GM19240 (cell line): ENCODE measurements at regions not wholly inside any gene's neighbourhood (a gene's known extent, or its start where the extent isn't known, plus 50 kb on each side); places are given as distances from the start of the nearest gene placed in this dataset.

Source experiments
- DNase-seq: peaks from one replicate; pipeline ENCODE4 v3.0.0; 2011; ENCODE audit warnings: low spot score; ENCODE audit not compliant: insufficient read length

DNA sequence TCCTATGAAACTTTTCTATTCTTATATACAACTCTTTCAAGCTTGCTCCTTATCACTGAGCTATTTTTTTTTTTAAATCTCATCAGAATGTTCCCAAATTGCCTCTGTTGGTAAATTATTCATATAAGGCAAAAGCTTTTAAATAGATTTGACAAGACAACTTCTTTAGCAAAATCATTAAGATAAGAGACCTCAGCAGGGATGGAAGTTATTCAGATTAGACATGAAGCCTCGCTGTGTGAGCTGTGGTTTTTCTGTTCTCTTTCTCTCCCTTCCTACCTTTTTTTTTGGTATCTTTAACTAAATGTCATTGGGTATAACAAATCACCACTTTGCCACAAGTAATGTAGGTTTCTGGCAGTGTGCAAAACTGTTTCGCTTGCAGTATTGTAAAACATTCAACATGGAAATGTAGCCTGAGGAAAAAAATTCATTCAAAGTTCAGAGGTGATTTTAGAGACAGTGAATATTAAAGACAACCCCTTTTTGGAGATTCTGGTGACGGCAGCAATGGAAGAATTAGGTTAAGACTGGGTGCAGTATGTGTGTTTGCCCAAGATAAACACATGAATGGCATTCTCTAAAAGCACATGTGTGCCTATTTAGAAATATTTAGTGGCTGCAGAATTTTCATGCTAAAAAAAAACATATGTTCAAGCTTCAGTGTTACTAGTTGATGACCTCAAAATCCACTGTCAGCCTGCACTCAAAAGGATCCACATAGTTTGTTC, 467.1 kb downstream of the ZNF608 start:
- no peak for DNase-seq

DNA sequence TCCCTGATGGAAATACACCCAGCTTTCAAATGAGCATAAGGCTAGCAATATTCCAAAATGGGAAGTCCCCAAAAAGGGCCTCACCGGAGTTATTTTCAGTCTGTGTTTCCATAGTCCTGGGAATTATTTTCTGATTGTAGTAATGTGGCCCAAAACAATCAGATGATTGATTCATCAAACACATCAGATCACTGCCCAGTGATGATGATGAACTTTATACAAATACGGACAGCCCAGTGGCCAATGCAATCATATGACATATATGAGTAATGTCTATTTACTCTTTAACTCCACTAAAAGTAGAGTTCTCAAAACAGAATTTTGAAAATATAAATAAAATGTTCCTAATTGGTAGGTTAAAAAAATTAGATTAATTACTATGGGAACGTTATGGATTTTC, 467.8 kb downstream of the ZNF608 start:
- DNase-seq: no peak

DNA sequence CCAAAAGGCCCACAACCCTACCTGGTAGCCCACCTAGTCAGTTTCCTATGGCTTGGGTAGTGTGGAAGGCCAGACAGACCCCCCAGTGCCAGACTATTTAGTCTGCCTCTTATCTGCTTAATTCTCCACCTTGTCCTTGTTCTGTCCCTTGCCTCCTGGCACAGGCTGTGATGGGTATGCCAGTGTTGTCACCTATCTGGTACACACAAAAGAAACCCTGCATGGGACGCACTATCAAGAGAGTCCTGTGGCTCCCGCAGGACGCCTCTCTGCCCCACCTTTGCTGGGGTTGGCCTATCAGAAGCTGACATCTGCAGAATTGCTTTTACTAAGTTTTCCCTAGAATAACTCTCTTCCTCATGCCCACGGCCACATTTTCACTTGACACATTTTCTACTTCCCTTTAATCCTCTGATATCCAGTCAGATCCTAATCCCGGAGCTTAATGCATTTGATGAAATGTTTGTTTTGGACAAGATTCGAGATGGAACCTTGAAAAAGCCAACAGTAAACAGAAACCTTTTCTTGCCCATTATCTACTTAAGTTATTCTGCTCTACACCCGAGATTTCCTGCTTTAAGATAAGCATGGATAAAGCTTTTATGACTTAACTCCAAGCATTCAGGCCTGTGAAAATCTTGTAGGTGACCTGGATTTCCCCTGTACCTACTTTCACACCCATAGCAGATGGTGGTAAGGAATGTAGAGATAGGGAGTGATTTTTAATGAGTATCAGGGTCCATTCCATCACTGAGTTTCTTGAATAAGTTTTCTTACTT, 468.5 kb downstream of the ZNF608 start:
- DNase-seq: no peak

DNA sequence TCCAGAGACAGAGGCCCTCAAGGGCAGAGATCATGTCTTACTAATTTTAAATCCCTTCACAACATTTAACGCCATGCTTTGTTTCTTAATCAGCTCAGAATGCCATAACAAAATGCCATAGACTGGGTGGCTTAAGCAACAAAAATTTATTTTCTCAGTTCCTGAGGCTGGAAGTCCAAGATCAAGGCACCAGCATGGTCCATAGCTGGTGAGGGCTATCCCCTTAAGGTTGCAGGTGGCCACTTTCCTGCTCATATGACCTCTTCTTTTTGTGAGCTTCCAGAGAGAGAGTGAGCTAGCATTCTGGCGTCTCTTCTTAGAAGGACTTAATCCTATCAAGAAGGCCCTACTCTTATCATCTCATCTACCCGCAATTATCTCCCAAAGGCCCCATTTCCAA, 470.3 kb downstream of the ZNF608 start:
- no peak for DNase-seq

DNA sequence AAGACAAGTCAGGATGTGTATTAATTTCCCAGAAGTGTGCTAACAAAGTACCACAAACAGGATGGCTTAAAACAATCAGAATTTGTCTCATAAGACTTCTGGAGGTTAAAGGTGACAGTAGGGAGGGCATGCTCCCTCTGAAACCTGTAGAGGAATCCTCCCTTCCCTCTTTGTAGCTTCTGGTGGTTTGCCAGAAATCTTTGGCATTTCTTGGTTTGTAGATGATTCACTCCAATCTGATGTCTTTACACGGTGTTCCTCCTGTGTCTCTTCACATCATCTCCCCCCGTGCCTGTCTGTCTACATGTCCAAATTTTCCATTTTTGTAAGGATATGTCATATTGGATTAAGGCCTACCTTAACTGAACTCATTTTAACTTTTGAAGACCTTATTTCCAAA, 471.5 kb downstream of the ZNF608 start:
- no peak for DNase-seq

DNA sequence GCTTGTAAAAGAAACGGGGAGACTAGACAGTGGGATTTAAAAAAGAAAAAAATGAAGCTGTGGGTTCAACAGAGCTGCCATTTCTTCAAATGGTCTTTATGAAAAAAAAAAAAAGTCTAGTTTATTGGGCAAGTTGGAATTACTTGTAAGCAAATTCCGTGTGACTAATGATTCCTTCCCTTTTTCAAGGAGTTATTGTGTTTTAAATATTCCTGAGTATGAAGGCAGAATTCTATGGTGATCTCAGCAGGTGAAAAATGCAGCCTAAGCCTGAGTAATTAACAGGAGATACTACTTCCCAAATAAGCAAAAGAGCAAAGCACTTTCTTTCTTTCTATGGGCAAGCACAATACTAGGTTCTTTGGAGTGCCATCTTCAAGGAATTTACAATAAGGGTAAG, 481.9 kb downstream of the ZNF608 start:
- DNase-seq: no peak

DNA sequence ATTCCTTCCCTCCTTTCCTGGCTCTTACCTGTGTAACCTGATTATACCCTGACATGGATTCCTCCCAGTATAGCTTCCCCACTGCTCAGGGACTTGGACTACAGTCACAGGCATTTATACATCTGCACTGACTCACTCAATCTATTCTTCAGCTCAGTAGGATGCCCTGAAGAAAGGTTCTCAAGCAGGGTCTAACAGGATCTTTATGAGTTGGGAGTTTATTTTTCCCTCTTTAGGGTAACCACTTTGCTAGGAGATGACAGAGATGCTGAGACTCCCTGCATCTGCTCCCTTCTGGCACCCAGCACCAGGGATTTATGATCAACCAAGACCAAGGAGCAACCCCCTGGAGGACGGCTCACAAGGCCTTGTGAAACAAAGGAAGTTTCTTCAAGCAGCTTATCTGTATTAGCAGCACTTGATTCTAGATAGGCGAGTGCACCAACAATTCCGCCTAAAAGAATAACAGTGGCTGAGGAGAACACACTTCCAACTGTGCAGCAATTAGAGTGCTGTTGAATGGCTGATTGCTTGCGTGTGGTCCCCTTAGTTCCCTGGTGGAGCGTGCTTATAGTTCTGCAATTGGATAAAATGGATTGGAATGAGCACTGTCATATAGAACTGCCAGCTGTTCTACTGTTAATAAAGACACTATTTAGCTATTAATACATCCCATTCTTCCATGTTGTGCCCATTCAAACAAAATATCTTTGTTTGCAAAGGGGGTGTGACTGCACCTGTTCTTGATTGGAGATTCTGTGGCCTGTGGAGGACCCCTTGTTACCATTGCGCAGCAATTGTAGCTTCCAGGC, 482.6 kb downstream of the ZNF608 start:
- no peak for DNase-seq

DNA sequence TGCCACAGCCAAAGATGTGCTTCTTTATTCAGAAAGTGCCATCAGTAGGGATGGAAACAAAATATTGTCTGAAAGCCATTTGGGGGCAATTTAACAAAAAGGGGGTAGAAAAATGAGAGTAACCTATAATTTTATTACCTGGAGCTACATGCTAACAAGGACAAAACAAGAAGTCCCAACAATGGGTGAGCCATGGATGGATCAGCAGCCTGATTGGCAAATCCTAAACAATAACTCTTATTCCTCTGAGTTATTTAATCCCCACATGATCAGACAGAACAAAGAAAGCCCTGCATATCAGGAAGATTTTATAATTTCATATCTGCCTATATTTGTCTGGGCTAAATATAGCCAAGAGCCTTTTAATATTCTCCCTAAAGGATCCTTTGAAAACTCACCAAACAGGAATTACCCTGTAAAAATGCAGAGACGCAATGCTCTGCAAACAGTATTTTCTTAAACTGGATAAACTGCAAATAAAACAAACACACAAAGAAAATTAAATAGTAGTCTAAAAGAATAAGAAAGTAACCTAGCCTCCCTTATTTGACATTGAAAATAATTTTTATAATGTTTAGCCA, 483.4 kb downstream of the ZNF608 start:
- no peak for DNase-seq

DNA sequence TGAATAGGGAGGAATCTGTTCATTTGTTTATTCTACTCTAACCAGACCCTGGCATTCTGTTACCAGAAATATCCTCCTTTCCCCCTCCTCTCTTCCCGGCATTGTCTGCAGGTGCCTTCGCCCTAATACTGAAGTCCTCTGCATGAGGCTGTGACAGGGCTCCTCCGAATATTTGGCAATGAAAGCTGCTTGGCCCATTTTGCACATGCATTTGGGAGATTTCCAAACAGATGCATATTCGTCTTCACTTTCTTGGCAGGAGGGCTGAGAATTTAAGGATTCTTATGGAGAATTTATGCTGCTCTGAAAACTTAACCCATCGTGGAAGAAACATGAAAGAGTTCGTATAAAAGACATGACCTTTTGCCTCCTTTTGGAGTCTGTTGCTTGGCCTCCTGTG, 484.0 kb downstream of the ZNF608 start:
- no peak for DNase-seq

DNA sequence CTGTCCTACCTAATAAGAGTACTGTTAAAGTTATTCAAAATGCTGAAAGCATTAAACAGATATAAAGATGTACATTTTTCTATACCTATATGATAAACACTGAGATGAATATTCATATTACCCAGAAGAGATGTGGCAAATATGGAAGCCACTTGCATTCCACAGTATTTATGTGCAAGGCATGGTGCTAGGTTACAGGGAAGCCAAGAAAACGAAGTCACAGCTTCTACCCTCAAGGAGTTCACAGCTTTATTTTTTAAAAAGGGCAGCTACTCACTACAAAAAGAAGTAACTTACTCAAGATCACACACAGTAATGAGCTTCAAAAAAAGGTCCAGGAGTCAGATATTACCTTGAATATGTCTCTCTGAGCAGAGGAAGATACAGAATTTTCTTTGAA, 484.6 kb downstream of the ZNF608 start:
- DNase-seq: no peak

DNA sequence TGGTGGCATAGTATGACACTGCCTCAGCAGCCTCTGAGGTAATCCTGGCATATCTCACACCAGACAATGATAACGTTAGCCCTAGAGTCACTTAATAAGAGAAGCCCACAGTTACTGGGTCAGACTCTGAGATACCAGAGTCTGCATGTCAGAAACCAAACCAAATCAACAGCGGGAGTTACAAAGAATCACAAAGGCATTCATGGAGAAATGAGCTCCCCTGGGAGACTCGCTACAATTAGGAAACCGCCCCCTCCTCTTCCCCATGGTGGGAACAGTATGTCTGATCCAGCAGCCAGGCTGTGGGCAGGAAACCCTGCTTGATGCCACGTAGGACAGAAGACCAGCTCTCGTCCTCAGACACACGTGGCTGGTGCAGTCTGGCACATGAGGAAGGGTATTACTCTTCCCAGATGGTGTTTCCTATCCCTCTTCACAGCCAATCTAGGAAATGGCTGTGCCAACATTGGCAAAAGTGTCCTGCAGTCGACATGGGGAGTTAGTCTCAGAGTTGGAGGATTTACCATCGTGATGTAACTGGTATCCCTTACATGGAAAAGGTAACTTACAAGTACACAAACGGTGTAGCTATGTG, 485.4 kb downstream of the ZNF608 start:
- DNase-seq: no peak

DNA sequence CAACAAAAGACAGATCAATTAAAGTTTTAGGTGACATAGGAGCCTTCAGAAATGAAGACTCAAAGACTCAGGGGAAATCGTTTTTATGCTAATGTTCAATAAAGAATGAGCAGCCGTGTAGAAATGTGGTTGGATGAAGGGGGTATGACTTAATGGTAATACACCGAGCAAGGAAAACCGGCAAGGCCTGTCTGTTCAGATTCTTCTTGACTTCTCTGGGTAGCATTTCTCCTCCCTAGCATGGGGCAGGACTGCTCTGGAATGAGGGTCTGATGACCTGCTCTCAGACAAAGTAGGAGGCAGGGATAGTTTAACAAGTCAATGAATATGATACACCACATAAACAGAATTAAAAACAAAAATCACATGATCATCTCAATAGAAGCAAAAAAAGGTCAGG, 487.4 kb downstream of the ZNF608 start:
- DNase-seq: no peak

DNA sequence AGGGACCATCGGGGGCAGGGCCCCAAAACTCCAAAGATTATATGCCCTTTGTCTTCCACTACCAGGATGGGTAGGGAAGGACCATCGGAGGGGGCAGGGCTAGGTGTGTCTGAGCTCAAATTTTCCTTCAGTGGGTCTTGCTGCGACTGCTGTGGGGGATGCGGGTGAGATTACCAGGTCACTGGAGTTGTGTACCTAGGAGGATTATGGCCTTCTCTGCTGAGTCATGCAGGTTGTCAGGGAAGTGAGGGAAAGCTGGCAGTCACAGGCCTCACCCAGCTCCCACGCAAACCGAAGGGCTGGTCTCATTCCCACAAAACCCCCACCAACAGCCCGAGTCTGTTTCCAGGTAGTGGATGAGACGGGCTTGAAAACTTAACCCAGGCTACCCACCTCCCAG, 489.4 kb downstream of the ZNF608 start:
- no peak for DNase-seq

DNA sequence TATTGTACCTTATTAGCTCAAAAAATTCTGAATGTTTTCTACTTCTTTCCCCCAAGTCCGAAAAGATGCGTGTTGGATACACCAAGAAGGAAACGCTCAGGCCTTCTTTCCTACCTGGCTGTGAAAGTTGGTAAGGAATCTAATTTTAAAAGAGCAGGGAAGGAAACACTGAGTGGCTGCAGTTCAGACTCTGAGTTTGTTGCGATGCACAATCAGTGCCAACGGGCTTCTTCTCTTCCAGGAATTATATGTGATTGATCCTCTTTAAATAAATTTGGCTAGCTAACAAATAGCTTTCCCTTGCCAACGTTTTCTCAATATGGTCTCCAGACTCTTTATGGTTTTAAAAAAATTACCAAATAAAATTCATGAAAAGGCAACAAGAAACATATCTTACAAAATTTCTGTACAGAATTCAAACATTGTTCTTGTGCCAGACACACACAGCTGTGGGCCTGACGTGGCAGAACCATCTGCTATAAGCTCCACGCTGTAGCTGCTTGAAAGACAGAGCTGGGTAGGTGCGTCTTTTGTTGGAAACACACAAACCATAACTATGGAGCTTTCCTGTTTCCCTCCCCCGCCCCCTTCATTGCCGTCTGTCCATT, 493.1 kb downstream of the ZNF608 start:
- DNase-seq: no peak

DNA sequence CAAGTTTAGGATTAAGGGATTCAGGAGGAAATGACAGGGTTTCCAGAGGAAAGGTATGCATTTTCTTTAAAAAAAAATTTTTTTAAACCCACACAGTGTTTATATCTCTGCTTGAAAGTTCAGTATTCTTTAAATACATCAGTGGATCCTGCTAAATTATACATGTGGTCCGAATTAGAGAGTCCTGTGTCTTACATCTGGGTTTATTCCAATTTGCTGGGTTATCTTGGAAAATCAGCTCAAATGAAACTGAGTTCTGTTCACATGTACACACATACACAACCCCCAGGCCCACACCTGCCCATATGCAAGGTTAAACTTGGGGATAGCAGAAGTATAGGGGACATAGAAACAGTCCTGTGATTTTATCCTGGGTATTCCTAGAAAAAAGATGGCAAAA, 493.7 kb downstream of the ZNF608 start:
- no peak for DNase-seq

DNA sequence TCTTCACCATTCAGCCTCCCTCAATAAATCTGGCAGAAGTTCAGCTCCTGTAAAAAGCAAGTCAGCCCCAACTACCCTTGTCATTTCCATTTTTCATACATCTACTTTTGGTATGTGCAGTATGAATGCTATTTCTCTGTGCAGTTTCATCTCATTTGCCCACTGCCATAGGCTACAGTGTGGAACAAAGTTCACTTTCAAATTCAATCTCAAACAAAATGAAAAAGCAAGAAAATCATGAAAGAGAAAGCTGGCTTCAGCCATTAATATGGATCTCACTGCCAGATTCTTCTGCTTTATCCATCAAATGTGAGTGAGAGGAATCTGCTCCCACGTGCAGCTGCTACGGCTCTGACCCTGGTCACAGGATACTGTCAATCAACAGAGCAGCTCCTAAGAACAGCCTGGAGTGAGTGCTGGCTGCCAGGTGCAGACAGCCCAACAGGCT, 494.2 kb downstream of the ZNF608 start:
- no peak for DNase-seq

DNA sequence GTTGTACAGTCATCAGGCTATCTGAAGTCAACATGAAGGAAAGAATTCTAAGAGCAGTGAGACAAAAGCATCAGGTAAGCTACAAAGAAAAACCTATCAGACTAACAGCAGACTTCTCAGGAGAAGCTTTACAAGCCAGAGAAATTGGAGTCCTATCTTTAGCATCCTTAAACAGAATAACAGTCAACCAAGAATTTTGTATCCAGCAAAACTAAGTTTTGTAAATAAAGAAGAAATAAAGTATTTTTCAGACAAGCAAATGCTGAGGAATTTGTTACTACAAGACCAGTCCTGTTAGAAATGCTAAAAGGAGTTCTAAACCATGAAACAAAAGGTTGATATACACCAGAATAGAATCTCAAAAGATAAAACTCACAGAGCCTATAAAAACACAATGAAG, 501.2 kb downstream of the ZNF608 start:
- no peak for DNase-seq

DNA sequence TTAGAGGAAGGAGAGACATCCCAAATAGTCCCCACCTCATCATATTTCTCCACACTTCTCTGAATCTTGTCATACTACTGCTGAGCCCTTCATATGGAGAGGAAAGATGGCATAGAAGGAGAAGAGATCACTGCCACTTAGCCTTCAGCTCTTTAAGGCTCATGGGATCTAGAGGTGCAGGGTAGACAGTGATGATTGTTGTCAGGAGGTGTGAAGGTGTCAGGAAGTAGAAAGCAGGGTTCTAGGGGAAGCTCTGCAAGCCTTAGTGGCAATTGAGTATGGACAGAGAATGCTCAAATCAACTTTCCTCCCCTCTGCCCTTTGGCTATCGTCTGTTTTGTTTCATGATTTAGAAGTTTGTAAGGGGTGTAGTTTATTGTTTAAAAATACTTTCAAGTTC, 505.7 kb downstream of the ZNF608 start:
- no peak for DNase-seq

DNA sequence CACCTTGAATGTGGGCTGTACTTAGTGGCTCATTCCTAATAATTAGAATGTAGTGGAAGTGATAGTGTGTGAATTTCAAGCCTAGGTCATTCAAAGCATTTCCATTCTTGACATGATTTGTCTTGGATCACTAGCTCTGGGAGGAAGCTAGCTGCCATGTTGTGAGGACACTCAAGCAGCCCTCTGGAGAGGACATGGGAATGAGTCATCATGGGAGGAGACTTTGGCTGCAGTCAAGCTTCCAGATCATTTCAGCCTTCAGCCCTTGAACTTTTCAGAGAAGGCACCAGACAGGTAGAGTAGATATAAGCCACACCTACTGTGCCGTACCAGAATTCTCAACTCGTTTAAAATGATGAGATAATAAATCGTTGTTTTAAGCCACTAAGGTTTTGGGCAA, 506.9 kb downstream of the ZNF608 start:
- DNase-seq: no peak

DNA sequence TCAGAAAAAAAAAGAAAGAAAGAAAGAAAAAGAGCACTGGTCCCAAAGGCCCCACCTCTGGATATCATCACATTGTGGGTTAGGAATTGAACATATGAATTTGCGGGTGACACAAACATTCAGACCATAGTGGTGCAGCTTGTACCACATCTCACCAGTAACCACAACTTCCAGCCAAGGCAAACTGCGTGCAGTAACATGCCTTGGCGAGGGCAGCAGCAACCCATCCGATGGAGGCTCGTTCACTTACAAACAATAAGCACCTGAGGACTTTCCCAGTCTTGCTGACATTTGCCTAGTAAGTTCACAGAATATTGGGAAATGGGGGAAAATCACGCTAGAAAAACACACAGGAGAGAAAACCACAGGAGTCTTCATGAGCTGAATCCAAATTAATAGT, 508.1 kb downstream of the ZNF608 start:
- no peak for DNase-seq

DNA sequence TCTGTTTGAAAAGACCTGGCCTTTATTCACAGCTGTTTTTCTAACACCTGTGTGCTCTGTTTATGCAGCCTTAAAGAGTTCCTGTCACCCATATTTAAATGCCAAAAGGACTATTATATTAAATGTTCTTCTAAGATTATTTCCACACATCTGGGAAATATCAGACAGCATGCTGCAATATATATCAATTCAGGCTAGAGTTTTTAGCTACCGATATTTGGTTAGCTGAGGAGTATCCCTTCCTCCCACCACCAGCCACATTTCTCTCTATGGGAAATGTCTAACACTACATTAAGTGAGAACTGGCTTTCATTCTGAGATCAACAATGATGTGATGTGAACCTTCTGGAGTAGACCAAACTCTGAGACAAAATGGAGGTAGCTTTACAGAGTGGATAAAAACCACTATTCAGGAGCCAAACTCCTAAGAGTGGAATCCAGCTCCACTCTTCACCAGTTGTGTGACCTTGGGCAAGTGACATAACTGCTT, 509.2 kb downstream of the ZNF608 start:
- DNase-seq: no peak
